BJ (cell line): ENCODE measurements at regions not wholly inside any gene's neighbourhood (a gene's known extent, or its start where the extent isn't known, plus 50 kb on each side); places are given as distances from the start of the nearest gene placed in this dataset.

Experiments
- CTCF ChIA-PET: fragments of 350-600 bp; formaldehyde crosslinking; extraction: SDS; loops from one replicate; lab custom pipeline; 2021; ENCODE audit warnings: antibody characterized with exemption, inconsistent platforms; lab: Yijun Ruan, JAX
- POLR2A ChIA-PET: fragments of 300-600 bp; sonication (Branson Sonifier 250); formaldehyde crosslinking; extraction: SDS; loops from one replicate; lab custom pipeline; 2021; ENCODE audit warnings: antibody characterized with exemption; lab: Charles Lee
- DNase-seq: peaks from one replicate; pipeline ENCODE4 v3.0.0-alpha.2; 2011; ENCODE audit warnings: low read depth
- H3K27me3 ChIP-seq: 2 replicates; pipeline ENCODE4 v1.6.0; 2011; ENCODE audit warnings: low read length; ENCODE audit not compliant: control insufficient read depth, insufficient read depth
- H3K36me3 ChIP-seq: 2 replicates; pipeline ENCODE4 v1.5.1; 2011; ENCODE audit warnings: low read length; ENCODE audit not compliant: control insufficient read depth, insufficient read depth
- H3K4me3 ChIP-seq: 2 replicates; pipeline ENCODE4 v1.5.1; 2011; ENCODE audit warnings: low read depth, mild to moderate bottlenecking, control low read depth, low read length
- TF ChIP-seq, protein P1 (sequence below): IDR thresholded peaks from 2 replicates; pipeline ENCODE4 v1.5.1; 2011; ENCODE audit warnings: low read depth, mild to moderate bottlenecking, control low read depth, inconsistent platforms, low read length, moderate library complexity; ENCODE audit not compliant: insufficient read depth

DNA sequence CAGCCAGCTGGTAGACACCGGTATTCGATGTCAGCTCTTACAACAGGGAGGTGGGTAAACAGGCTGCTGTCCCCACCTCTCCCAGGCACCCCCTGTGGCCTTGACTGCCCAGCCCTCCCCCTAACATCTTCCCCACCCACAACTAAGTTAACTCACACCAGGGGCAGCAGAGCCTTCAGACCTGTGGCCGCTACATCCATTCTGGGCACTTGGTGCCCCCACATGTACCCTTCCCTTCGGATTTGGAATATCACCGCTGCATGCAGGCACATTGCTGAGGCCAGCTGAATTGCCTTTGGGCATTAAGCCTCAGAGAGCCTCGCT lies 130.3 kb downstream of the MYCN start:
- ChIA-PET CTCF (no interaction called here), POLR2A (no interaction called here)
- no peak for DNase-seq
- Histone ChIP-seq H3K4me3 (no peak overlapping the region), H3K27me3 (no peaks in the 10 kb centered on the region), H3K36me3 (no peaks in the 10 kb centered on the region)
- TF ChIP-seq, protein P1, sequence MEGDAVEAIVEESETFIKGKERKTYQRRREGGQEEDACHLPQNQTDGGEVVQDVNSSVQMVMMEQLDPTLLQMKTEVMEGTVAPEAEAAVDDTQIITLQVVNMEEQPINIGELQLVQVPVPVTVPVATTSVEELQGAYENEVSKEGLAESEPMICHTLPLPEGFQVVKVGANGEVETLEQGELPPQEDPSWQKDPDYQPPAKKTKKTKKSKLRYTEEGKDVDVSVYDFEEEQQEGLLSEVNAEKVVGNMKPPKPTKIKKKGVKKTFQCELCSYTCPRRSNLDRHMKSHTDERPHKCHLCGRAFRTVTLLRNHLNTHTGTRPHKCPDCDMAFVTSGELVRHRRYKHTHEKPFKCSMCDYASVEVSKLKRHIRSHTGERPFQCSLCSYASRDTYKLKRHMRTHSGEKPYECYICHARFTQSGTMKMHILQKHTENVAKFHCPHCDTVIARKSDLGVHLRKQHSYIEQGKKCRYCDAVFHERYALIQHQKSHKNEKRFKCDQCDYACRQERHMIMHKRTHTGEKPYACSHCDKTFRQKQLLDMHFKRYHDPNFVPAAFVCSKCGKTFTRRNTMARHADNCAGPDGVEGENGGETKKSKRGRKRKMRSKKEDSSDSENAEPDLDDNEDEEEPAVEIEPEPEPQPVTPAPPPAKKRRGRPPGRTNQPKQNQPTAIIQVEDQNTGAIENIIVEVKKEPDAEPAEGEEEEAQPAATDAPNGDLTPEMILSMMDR, result no peak

DNA sequence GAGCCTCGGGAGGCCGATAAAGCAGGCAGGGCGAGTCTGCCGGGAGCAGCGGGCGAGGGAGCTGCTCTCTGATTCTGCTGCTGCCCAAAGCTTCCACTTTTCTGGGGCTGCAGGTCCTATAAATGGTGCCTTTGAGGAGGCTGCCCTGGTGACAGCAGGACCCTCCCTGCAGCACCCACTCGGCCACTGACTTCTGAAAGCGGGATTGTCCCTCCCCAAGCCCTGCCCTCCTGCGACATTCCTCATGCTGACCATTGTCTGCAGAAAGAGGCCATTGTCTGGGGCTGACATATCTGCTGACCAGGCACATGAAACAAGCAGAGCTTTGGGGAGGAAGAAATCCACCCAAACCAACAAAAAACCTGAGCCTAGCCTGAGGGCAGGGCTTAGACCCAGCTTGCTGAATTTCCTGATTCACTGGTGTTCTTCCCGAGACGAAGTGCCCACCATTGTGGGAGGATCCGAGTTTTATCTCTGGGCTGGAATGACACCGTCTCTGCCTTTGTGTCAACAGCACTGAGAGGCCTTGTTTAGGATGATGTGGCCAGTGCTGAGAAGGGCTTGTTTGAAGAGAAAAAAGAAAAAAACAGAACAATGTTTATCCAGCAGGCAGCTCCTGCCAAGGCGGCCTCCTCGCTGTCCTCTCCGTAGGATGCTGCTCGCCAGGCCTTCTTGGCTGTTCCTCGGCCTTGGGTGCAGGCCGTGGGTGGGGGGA lies 129.7 kb downstream of the MYCN start:
- Histone ChIP-seq H3K27me3 (no peaks in the 10 kb centered on the region), H3K36me3 (no peaks in the 10 kb centered on the region), H3K4me3 (no peak overlapping the region)
- ChIA-PET CTCF (no interaction called here), POLR2A (no interaction called here)
- DNase-seq, result no peak
- TF ChIP-seq, protein P1, result no peak

DNA sequence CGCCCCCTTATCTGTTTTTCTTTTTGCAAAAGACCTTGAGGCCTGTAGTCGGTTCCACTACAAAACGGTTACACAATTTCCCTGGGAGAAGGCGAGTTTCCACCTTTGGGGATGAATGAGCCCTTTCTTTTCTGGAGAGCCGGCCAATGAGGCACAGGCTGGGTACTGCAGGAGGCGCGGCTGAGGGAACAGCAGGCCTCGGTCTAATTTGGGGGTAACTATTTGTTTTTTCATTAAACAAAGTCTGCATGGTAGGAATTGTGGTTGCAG lies 129.2 kb downstream of the MYCN start:
- ChIA-PET CTCF (no interaction called here), POLR2A (no interaction called here)
- no peak for DNase-seq
- TF ChIP-seq, protein P1, result no peak
- Histone ChIP-seq H3K36me3 (no peaks in the 10 kb centered on the region), H3K4me3 (no peak overlapping the region), H3K27me3 (no peaks in the 10 kb centered on the region)

DNA sequence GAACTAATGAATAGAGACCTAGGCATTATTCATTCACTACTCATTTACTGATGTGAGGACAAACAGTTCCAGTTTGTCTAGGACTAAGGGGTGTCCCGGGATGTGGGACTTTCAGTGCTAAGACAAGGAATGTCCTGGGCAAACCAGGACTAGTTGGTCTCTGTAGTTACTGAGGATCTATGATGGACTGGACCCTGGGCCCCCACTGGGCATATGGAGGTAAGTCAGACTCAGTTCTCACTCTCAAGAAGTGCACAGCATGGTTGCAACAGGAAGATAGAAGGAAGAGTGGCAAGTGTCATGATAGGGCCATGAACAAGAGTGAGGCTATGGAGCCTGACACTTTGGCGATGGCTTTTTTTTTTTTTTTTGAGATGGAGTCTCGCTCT lies 128.2 kb downstream of the MYCN start:
- TF ChIP-seq, protein P1, result no peak
- DNase-seq, result no peak
- H3K36me3 ChIP-seq, result no peaks in the 10 kb centered on the region
- POLR2A ChIA-PET, result no interaction called here
- H3K27me3 ChIP-seq, result no peaks in the 10 kb centered on the region
- H3K4me3 ChIP-seq, result no peak overlapping the region
- CTCF ChIA-PET, result no interaction called here

DNA sequence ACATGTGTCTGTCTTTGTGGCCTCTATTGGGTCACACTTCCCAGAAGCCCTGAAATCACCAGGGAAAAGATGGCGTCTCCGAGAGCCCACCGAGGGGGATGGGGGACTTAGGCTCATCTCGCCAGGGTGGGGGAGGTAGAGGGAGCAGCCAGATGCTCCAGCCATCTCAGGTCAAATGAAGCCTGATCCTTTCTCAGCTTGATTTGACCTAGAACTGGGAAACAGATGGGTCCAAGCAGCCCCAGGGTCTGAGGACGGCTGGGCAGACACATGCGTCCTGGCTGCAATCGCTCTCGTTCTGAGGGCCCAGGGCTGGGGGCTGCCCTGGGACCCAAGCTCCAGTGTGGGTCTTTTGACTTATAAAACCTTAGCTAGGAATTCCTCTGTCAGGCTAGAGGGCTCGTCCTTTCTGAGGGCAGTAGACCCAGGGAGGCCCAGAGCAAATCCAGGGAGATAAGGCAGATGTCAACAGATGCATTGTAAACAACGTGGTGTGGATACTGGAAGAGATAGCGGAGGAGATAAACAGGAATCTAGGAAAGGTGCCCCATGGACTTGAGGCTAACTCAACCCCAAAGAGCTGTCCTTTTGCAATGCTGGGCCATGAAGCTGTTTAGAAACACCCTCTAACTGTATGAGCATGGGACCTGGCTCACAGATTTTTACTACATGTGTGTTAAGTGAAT lies 127.7 kb downstream of the MYCN start:
- no peak for DNase-seq
- CTCF ChIA-PET, result no interaction called here
- POLR2A ChIA-PET, result no interaction called here
- Histone ChIP-seq H3K4me3 (no peak overlapping the region), H3K27me3 (no peaks in the 10 kb centered on the region), H3K36me3 (no peaks in the 10 kb centered on the region)
- TF ChIP-seq, protein P1, result no peak
